ENCODE measurements at regions not wholly inside any gene's neighbourhood (a gene's known extent, or its start where the extent isn't known, plus 50 kb on each side); places are given as distances from the start of the nearest gene placed in this dataset.

DNA sequence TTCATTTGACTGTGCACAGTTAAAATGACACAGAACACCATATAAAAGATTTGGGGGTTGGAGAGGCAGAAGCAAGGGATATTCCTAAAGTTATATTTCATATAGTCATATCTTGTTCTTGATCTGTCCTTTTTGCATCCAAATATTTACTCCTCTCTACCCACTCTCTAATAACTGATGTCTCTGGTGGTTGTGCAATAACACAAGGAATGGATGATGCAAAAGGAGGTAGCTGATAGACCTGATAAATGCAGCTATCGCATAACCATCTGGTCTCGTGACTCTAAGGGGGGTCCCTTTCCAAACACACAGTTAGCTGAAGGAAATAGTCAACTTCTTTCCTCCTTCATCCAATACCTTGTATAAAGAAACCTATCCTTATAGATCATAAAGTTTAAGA lies 123.1 kb downstream of the POLR1F start:
- Mint-ChIP-seq H3K27me3 (ENCODE audit: unreplicated experiment) (no peaks in the 10 kb centered on the region), H3K36me3 (ENCODE audit: insufficient read depth, unreplicated experiment) (no peaks in the 10 kb centered on the region), H3K4me3 (ENCODE audit: low read depth, unreplicated experiment) (no peak overlapping the region), H3K27ac (ENCODE audit: unreplicated experiment) (no peak overlapping the region), H3K4me1 (ENCODE audit: low read depth, unreplicated experiment) (no peaks in the 10 kb centered on the region), H3K9me3 (ENCODE audit: low read depth, unreplicated experiment) (no peaks in the 10 kb centered on the region)
- no peak for DNase-seq
- intact Hi-C loops (cut with micrococcal nuclease; ENCODE audit: unreplicated experiment): no loop called here
- CTCF ChIA-PET: no interaction called here
- BruUV-seq (replicated peaks): no TSS peak
- TF ChIP-seq, protein P1, sequence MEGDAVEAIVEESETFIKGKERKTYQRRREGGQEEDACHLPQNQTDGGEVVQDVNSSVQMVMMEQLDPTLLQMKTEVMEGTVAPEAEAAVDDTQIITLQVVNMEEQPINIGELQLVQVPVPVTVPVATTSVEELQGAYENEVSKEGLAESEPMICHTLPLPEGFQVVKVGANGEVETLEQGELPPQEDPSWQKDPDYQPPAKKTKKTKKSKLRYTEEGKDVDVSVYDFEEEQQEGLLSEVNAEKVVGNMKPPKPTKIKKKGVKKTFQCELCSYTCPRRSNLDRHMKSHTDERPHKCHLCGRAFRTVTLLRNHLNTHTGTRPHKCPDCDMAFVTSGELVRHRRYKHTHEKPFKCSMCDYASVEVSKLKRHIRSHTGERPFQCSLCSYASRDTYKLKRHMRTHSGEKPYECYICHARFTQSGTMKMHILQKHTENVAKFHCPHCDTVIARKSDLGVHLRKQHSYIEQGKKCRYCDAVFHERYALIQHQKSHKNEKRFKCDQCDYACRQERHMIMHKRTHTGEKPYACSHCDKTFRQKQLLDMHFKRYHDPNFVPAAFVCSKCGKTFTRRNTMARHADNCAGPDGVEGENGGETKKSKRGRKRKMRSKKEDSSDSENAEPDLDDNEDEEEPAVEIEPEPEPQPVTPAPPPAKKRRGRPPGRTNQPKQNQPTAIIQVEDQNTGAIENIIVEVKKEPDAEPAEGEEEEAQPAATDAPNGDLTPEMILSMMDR (IDR thresholded peaks at IDR 0.05; ENCODE audit: unreplicated experiment): no peak

- no peak for DNase-seq
- CTCF ChIA-PET: no interaction called here
- no TSS peak for BruUV-seq (replicated peaks)
- intact Hi-C loops (cut with micrococcal nuclease; ENCODE audit: unreplicated experiment): no loop called here
- H3K4me3 Mint-ChIP-seq (ENCODE audit: low read depth, unreplicated experiment): no peak overlapping the region
- H3K9me3 Mint-ChIP-seq (ENCODE audit: low read depth, unreplicated experiment): no peaks in the 10 kb centered on the region
- no peaks in the 10 kb centered on the region for H3K36me3 Mint-ChIP-seq (ENCODE audit: insufficient read depth, unreplicated experiment)
- H3K27me3 Mint-ChIP-seq (ENCODE audit: unreplicated experiment): no peaks in the 10 kb centered on the region
- TF ChIP-seq, protein P1 (IDR thresholded peaks at IDR 0.05; ENCODE audit: unreplicated experiment): no peak
- H3K4me1 Mint-ChIP-seq (ENCODE audit: low read depth, unreplicated experiment): no peaks in the 10 kb centered on the region
- H3K27ac Mint-ChIP-seq (ENCODE audit: unreplicated experiment): no peak overlapping the region
Observed at GRCh38 chr7:19575909-19576557, 132.8 kb downstream of the POLR1F start.

DNA sequence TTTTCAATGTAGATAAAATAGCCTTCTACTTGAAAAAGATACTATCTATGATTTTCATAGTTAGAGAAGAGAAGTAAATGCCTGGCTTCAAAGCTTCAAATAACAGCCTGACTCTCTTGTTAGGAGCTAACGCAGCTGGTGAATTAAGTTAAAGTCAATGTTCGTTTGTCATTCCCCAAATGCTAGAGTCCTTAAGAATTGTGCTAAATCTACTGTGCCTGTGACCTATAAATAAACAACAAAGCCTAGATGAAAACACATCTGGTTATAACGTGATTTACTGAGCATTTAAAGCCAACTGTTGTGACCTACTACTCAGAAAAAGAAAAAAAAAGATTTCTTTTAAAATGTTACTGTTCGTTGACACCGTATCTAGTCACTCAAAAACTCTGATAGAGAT lies 134.7 kb downstream of the POLR1F start:
- no peak overlapping the region for H3K27ac Mint-ChIP-seq (ENCODE audit: unreplicated experiment)

DNA sequence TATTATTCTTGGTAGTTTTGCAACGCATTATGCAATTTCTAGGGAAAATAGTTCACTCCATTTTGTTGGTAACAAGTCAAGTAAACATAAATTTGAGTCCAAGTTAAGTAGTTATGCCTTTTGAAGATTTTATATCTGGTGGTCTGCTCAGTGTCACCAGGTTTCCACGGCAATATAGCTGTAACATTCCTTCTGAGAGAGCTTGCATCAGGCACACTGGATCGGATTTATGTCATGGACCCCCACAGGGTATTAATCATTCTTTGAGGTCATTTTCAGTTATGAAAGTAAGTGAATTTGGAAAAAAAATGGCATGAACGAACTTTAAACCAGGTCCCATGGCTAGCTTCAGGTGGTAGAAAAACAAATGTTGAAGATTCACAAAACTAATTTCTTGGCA lies 136.3 kb downstream of the POLR1F start:
- intact Hi-C loops (cut with micrococcal nuclease; ENCODE audit: unreplicated experiment): no loop called here
- CTCF ChIA-PET: interaction anchor here (0.7 kb wide), 1 partner anchor 28 kb away, joined by 3 read pairs; no protein-coding TSS in a partner anchor
- no peaks in the 10 kb centered on the region for H3K9me3 Mint-ChIP-seq (ENCODE audit: low read depth, unreplicated experiment)
- no peak overlapping the region for H3K4me3 Mint-ChIP-seq (ENCODE audit: low read depth, unreplicated experiment)
- BruUV-seq (replicated peaks): no TSS peak
- DNase-seq: no peak
- H3K36me3 Mint-ChIP-seq (ENCODE audit: insufficient read depth, unreplicated experiment): no peaks in the 10 kb centered on the region
- peaks cover 4% of the 10 kb centered on the region for H3K27me3 Mint-ChIP-seq (ENCODE audit: unreplicated experiment)
- H3K27ac Mint-ChIP-seq (ENCODE audit: unreplicated experiment): no peak overlapping the region
- TF ChIP-seq, protein P1 (IDR thresholded peaks at IDR 0.05; ENCODE audit: unreplicated experiment): no peak
- no peaks in the 10 kb centered on the region for H3K4me1 Mint-ChIP-seq (ENCODE audit: low read depth, unreplicated experiment)

More for the DNA sequence above, 134.7 kb downstream of the POLR1F start:
- no TSS peak for BruUV-seq (replicated peaks)
- no peaks in the 10 kb centered on the region for H3K27me3 Mint-ChIP-seq (ENCODE audit: unreplicated experiment)
- no peak for DNase-seq
- no peaks in the 10 kb centered on the region for H3K9me3 Mint-ChIP-seq (ENCODE audit: low read depth, unreplicated experiment)
- no peaks in the 10 kb centered on the region for H3K4me1 Mint-ChIP-seq (ENCODE audit: low read depth, unreplicated experiment)
- TF ChIP-seq, protein P1 (IDR thresholded peaks at IDR 0.05; ENCODE audit: unreplicated experiment): no peak
- H3K36me3 Mint-ChIP-seq (ENCODE audit: insufficient read depth, unreplicated experiment): no peaks in the 10 kb centered on the region
- no peak overlapping the region for H3K4me3 Mint-ChIP-seq (ENCODE audit: low read depth, unreplicated experiment)
- intact Hi-C loops (cut with micrococcal nuclease; ENCODE audit: unreplicated experiment): no loop called here
- CTCF ChIA-PET: interaction anchor here (0.6 kb wide), 1 partner anchor 82 kb away, joined by 4 read pairs; no protein-coding TSS in a partner anchor
